GM21576 (cell line): ENCODE measurements at regions not wholly inside any gene's neighbourhood (a gene's known extent, or its start where the extent isn't known, plus 50 kb on each side); places are given as distances from the start of the nearest gene placed in this dataset.

ENCODE experiments used
- ATAC-seq: cut with Tn5 transposase; IDR thresholded peaks from one replicate; pipeline ENCODE4 v1.9.1; 2021; ENCODE audit warnings: mild to moderate bottlenecking, moderate library complexity; ENCODE audit not compliant: unreplicated experiment

- no peak for ATAC-seq
Observed at GRCh38 chr11:97794876-97795275, 1225.9 kb upstream of the CNTN5 start.

- no peak for ATAC-seq
Observed at GRCh38 chr11:97800891-97801290, 1219.9 kb upstream of the CNTN5 start.

DNA sequence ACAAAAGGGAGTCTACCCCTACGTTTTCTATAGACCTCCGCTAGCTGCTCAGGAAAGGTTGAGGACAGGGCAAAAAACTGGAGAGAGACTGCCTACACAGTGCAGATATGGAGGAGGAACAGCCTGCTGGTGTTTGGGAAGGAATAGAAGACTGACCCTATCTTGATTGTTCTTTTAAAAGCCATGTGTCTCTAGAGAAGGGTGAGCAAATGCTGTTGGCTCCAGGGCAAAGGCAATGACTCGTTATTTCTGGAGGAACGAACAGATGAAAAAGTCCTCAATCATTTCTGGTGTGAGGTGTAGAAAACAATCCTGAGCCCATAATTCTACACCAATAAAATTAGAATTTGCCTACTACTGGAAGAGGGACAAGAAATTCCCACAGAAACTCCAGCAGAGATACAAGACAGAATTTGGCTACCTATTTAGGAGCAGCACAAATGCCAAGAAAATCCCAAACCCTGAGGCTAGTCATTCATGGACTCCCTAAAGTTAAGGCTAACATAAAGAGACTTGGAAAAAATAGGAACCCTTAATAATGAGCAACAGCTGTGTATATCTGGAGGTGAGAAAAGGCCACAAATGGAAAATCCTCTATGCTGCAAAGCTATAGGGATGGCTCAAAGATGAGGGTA is 1206.3 kb upstream of the CNTN5 start:
- no peak for ATAC-seq

- no peak for ATAC-seq
Observed at GRCh38 chr11:97815667-97816066, 1205.1 kb upstream of the CNTN5 start.

DNA sequence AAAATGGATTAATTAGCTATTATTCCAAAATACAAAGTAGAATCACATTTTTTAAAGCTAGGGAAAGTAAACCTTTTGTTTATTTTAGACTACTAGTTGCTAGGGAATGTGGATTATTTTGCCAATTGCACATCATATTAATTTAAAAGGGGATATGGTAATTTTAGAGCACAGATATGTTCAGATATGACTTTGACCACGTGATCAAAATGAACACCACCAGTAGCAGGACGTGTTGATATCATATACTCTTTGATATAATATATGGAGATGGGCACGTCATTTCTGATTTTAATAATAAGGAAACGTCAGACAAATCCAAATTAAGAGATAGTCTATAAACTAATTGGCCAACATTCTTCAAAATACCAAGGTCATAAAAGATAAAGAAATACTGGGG is 1188.3 kb upstream of the CNTN5 start:
- ATAC-seq: no peak

DNA sequence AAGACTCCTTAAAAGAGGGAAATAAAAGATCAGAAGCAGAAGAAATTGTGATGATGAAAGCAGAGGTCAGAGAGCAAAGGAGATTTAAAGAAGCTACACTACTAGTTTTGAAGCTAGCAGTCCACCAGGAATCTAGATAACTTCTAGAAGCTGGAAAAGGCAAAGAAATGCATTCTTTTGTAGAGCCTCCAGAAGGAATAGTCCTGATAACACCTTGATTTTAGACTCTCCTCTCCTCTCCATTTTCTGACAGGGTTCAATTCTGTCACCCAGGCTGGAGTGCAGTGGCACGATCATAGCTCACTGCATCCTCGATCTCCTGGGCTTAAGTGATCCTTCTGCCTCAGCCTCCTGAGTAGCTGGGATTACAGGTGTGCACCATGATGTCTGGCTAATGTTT is 1187.3 kb upstream of the CNTN5 start:
- no peak for ATAC-seq

GRCh38 chr11:97844016-97844415 is 1176.7 kb upstream of the CNTN5 start:
- ATAC-seq: no peak

DNA sequence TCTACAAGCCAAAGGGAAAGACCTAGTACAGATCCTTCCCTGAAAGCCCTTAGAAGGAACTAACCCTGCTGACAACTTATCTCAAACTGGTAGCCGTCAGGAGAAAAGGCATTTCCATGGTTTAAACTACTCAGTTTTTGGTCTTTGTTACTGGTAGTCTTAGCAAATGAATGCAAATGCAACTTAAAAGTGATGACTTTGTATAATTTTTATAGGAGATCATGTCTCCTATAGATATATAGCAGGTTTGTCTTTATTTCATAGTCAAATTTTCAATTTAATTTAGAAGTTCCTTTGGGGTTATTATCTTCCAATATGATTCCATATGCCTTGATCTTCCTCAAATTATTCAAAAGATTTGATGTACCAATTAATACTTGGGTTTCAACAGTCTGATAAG is 1173.0 kb upstream of the CNTN5 start:
- ATAC-seq: no peak

GRCh38 chr11:97850701-97851100 is 1170.0 kb upstream of the CNTN5 start:
- no peak for ATAC-seq

GRCh38 chr11:97854357-97854756 is 1166.4 kb upstream of the CNTN5 start:
- no peak for ATAC-seq

DNA sequence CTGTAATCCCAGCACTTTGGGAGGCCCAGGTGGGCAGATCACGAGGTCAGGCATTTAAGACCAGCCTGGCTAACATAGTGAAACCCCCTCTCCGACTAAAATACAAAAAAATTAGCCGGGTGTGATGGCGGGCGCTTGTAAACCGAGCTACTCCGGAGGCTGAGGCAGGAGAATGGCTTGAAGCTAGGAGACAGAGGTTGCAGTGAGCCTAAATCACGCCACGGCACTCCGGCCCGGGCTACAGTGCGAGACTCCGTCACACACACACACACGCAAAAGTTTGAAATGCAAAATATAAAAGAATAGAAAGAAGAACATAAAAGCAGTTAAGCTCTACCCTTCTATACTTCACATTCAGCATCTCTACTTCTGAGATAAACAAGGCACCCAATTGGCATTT is 1165.9 kb upstream of the CNTN5 start:
- ATAC-seq: no peak

- ATAC-seq: no peak
Observed at GRCh38 chr11:97856666-97857065, 1164.1 kb upstream of the CNTN5 start.

DNA sequence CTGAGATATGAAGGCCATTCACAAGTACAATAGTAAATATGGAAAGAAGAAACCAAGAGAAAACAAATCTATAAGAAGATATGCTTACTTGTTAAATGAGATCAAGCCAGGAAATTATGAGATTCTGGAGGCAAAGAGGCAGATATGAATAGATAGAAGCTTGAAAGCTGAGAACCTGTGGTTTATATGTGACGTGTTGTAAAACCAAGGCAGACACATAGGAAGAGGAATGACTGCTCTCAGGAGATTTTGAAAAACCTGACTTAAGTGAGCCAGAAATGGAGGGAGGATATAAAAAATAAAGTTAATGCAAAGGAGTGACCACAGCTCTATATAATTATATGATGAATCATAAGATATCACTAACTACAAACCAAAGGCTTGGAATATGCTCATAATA is 1160.5 kb upstream of the CNTN5 start:
- ATAC-seq: no peak

GRCh38 chr11:97862021-97862420 is 1158.7 kb upstream of the CNTN5 start:
- ATAC-seq: no peak

GRCh38 chr11:97865424-97866012 is 1155.2 kb upstream of the CNTN5 start:
- no peak for ATAC-seq

GRCh38 chr11:97871816-97872215 is 1148.9 kb upstream of the CNTN5 start:
- no peak for ATAC-seq

- no peak for ATAC-seq
Observed at GRCh38 chr11:97880209-97880608, 1140.5 kb upstream of the CNTN5 start.

GRCh38 chr11:97883086-97883485 is 1137.7 kb upstream of the CNTN5 start:
- no peak for ATAC-seq

- ATAC-seq: no peak
Observed at GRCh38 chr11:97888641-97889040, 1132.1 kb upstream of the CNTN5 start.

DNA sequence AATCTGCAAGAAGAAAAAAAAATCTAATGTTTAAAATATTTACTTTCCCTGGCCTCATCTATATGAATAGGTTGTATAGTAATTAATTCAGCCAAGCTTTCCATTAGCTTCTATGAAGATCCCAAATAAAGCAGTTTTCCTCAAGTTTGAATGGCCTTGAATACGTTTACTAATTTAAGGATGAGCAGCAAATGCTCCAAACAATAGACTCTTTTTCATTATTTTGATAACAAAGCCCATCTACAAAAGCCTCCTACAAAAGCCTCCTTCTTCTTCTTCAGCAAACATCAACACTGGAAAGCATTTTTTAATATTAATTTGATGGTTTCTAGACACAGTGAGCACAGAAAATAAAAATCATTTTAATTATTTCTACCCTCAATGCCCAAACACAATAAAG is 1130.3 kb upstream of the CNTN5 start:
- no peak for ATAC-seq

DNA sequence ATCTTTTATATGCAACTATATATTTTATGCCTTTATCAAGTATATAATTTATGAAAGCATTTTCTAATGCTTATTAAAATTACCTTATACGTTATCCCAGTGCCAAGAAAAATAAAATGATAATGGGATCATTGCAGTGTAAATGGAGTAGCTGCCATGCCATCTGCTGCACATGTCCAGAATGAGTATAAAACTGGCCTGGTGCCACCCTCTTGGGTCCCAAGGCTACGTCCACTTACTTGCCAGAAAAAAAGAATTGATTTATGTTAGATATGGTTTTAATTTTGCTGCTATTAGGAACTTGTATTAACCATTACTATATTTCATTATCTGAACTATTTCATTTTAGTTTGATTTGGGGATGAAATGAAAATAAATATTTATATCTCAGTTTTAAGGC is 1127.1 kb upstream of the CNTN5 start:
- no peak for ATAC-seq

DNA sequence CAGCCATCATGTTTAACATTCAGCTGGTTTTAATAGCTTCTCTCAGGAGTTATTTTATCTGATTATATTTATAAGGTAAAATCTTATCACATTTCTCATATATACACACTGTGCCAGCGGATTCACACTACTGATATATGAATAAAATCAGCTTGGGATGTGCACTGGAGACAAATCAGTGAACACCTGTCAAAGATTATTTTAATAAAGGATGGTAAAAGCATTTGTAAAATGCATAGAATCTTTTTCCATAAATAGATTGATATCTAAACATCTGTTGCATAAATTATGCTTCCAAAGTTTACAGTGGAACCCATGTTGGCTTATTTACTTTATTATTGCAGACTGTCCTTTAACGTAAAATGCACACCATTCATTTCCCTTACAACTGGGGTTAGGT is 1125.8 kb upstream of the CNTN5 start:
- ATAC-seq: no peak

DNA sequence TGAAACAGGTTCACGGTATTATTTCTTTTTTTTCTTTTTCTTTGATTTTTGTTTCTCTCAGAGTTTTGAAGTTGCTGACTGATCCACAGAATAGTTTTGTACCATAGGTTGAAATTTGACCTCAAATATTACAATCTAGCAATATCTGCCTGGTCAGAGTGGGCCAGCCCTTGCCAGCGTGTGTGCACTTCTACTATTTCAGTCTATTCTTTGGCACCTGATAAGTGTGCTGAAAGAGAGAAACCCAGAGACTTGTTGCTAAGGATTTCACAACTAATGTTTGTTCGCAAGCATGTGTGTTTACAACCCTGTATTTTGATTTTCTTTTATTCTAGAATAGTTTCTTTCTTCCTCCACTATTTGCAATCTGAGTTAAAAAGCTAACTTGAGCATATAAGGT is 1125.2 kb upstream of the CNTN5 start:
- no peak for ATAC-seq
